A673 (cell line): ENCODE measurements at regions not wholly inside any gene's neighbourhood (a gene's known extent, or its start where the extent isn't known, plus 50 kb on each side); places are given as distances from the start of the nearest gene placed in this dataset.

Experiments
- BruUV-seq: library from RNA; stranded (reverse); fragments of 400-500 nt; replicated peaks from 2 replicates; lab custom pipeline; 2021; lab: Mats Ljungman, UMichigan
- CTCF ChIA-PET: fragments of 300-600 bp; sonication (Branson Sonifier 250); formaldehyde crosslinking; loops from one replicate; lab custom pipeline; 2022; ENCODE audit warnings: antibody characterized with exemption; lab: Charles Lee
- POLR2A ChIA-PET: fragments of 300-600 bp; sonication (Branson Sonifier 250); formaldehyde crosslinking; loops from one replicate; lab custom pipeline; 2022; ENCODE audit warnings: antibody characterized with exemption; ENCODE audit not compliant: low non-redundant PET; lab: Charles Lee
- DNase-seq: peaks from one replicate; pipeline ENCODE4 v3.0.0-alpha.2; 2015; ENCODE audit warnings: low spot score
- H3K27ac ChIP-seq: fragments of 200-600 bp; sonication (generic); 2 replicates; pipeline ENCODE4 v1.5.1; 2016; ENCODE audit warnings: mixed run types, low read depth, mild to moderate bottlenecking, mixed read lengths, antibody characterized with exemption, low read length; ENCODE audit not compliant: poor library complexity, severe bottlenecking
- H3K27me3 ChIP-seq: fragments of 200-600 bp; sonication (generic); replicated peaks from 2 replicates; pipeline ENCODE4 v1.6.1; 2017; ENCODE audit warnings: mixed run types, low read depth, mild to moderate bottlenecking, mixed read lengths, antibody characterized with exemption, low read length; ENCODE audit not compliant: insufficient read depth, poor library complexity
- H3K36me3 ChIP-seq: fragments of 200-600 bp; sonication (generic); 2 replicates; pipeline ENCODE4 v1.6.1; 2016; ENCODE audit warnings: mixed run types, mild to moderate bottlenecking, mixed read lengths, antibody characterized with exemption, low read length; ENCODE audit not compliant: insufficient read depth, poor library complexity, severe bottlenecking
- H3K4me1 ChIP-seq: fragments of 200-600 bp; sonication (generic); 2 replicates; pipeline ENCODE4 v1.6.1; 2017; ENCODE audit warnings: mixed run types, mild to moderate bottlenecking, mixed read lengths, antibody characterized with exemption, low read length; ENCODE audit not compliant: insufficient read depth, poor library complexity, severe bottlenecking
- H3K4me3 ChIP-seq: fragments of 200-600 bp; sonication (generic); 2 replicates; pipeline ENCODE4 v1.5.1; 2016; ENCODE audit warnings: low read depth, mixed run types, mild to moderate bottlenecking, mixed read lengths, low read length; ENCODE audit not compliant: poor library complexity, severe bottlenecking
- H3K9me3 ChIP-seq: fragments of 200-600 bp; sonication (generic); 2 replicates; pipeline ENCODE4 v1.6.1; 2016; ENCODE audit warnings: mixed run types, low read depth, mild to moderate bottlenecking, mixed read lengths, antibody characterized with exemption, low read length; ENCODE audit not compliant: poor library complexity, severe bottlenecking
- EZH2 ChIP-seq: fragments of 200-600 bp; sonication (generic); IDR thresholded peaks from 2 replicates; pipeline ENCODE4 v1.6.1; 2017; ENCODE audit warnings: borderline replicate concordance, low read depth, mild to moderate bottlenecking, mixed read lengths, antibody characterized with exemption, low read length; ENCODE audit not compliant: poor library complexity, severe bottlenecking
- intact Hi-C: fragments of 100-400 bp; cut with micrococcal nuclease; formaldehyde crosslinking; loops from one replicate; pipeline ENCODE4 v1.10.0; 2022; ENCODE audit not compliant: unreplicated experiment
- TF ChIP-seq, protein P1 (sequence below): fragments of 300-800, 200-600 bp; sonication (generic); conservative IDR thresholded peaks from 2 replicates; pipeline ENCODE4 v1.5.1; 2017; ENCODE audit warnings: low read depth, mild to moderate bottlenecking, antibody characterized with exemption, low read length, moderate library complexity, mixed read lengths

DNA sequence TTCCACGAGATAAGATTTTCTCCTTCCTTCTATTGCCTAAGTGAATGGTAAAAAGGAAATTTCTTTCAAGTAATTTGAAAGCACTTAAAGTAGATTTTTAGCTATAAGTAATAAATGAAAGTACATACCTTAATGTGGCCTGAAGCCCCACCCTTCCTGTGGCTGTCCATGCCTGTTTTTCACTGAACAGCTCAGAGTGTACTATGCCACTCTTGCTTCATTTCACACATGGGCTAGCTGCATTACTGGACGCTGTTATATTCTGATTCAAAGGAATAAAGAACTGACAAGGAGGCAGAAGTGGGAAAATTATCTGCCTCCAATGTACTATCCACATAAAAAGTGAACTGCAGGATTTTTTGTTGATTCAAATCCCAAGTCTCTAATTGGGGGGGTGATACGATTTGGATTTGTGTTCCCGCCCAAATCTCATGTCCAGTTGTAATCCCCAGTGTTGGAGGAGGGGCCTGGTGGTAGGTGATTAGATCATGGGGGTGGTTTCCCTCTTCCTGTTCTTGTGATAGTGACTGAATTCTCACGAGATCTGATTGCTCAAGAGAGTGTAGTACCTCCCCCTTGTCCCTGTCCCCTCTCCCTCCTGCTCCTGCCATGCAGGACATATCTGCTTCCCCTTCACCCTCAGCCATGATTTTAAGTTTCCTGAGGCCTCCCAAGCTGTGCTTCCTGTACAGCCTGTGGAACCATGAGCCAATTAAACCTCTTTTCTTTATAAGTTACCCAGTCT is 154.7 kb upstream of the SGCG start:
- no peak overlapping the region for H3K4me3 ChIP-seq
- POLR2A ChIA-PET = no interaction called here
- CTCF ChIA-PET = no interaction called here
- H3K36me3 ChIP-seq = no peaks in the 10 kb centered on the region
- no peaks in the 10 kb centered on the region for H3K27me3 ChIP-seq
- no peaks in the 10 kb centered on the region for H3K4me1 ChIP-seq
- TF ChIP-seq, protein P1, sequence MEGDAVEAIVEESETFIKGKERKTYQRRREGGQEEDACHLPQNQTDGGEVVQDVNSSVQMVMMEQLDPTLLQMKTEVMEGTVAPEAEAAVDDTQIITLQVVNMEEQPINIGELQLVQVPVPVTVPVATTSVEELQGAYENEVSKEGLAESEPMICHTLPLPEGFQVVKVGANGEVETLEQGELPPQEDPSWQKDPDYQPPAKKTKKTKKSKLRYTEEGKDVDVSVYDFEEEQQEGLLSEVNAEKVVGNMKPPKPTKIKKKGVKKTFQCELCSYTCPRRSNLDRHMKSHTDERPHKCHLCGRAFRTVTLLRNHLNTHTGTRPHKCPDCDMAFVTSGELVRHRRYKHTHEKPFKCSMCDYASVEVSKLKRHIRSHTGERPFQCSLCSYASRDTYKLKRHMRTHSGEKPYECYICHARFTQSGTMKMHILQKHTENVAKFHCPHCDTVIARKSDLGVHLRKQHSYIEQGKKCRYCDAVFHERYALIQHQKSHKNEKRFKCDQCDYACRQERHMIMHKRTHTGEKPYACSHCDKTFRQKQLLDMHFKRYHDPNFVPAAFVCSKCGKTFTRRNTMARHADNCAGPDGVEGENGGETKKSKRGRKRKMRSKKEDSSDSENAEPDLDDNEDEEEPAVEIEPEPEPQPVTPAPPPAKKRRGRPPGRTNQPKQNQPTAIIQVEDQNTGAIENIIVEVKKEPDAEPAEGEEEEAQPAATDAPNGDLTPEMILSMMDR = no peak
- no peak for TF ChIP-seq EZH2
- H3K9me3 ChIP-seq = no peaks in the 10 kb centered on the region
- no TSS peak for BruUV-seq
- intact Hi-C loops = no loop called here
- no peak overlapping the region for H3K27ac ChIP-seq
- DNase-seq = no peak

DNA sequence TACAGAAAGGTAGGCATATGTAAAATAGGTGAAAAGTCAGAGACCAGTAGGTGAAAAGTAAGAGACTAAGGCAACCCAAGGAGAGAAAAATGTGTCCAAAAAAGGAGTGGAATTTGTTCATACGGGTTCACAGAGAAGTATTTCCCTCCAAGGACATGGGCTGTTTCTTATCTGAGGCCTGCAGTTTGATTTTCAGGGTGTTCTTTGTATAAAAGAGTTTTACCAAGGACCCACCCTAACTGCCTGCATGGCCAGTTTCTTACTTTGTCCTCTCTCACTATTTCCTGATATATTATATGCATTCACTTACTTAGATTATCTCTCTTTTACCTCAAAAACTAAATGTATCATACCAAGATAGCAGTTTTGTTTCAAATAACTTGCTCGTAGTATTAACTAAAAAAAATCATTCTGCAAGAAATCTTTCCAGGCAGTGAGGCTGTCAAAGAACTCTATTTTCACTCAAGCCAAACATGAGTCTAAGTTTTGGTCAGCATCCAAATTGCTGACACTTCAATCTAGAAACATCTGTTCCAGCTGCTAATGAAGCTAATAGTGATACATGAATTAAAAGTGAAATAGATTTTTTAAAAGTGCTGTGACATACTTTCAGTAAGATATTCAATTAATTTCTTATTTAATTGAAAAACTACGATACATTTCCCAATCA is 141.4 kb upstream of the SGCG start:
- Histone ChIP-seq H3K36me3 (no peaks in the 10 kb centered on the region), H3K4me1 (no peaks in the 10 kb centered on the region)
- POLR2A ChIA-PET = no interaction called here

DNA sequence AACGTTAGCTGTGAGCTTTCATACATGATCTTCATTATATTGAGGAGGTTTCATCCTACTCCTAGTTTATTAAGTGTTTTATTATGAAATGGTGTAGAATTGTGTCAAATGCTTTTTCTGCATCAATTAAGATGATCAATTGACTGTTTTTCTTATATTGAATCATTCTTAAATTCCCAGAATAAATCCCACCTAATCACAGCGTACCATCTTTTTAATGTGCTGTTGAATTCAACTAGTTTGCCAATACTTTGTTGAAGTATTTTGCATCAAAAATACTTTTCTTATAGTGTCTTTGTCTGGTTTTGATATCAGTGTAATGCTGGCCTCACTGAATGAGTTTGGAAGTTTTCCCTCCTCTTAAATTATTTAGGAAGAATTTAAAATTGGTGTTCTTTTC is 138.6 kb upstream of the SGCG start:
- BruUV-seq = no TSS peak
- no peaks in the 10 kb centered on the region for H3K9me3 ChIP-seq
- no peak overlapping the region for H3K27ac ChIP-seq
- H3K36me3 ChIP-seq = no peaks in the 10 kb centered on the region
- H3K27me3 ChIP-seq = no peaks in the 10 kb centered on the region
- no peak overlapping the region for H3K4me3 ChIP-seq
- TF ChIP-seq, protein P1 = no peak
- no peak for TF ChIP-seq EZH2
- H3K4me1 ChIP-seq = no peaks in the 10 kb centered on the region
- ChIA-PET POLR2A (no interaction called here), CTCF (no interaction called here)
- intact Hi-C loops = no loop called here
- no peak for DNase-seq

More for the DNA sequence above, 141.4 kb upstream of the SGCG start:
- Histone ChIP-seq H3K4me3 (no peak overlapping the region), H3K9me3 (no peaks in the 10 kb centered on the region), H3K27me3 (no peaks in the 10 kb centered on the region), H3K27ac (no peak overlapping the region)
- TF ChIP-seq, protein P1 = no peak
- TF ChIP-seq EZH2 = no peak
- intact Hi-C loops = no loop called here
- DNase-seq = no peak
- BruUV-seq = no TSS peak
- CTCF ChIA-PET = no interaction called here
